Activated T-helper 17 cell treated with anti-CD3 and anti-CD28 coated beads, Interleukin-2, amount 50 U/mL, for 72 hours (primary cell): ENCODE measurements at regions not wholly inside any gene's neighbourhood (a gene's known extent, or its start where the extent isn't known, plus 50 kb on each side); places are given as distances from the start of the nearest gene placed in this dataset.
A peak's percentile ranks its signal among the peaks of the same experiment; 100 is the strongest.

Experiments used
- ATAC-seq: fragments of 150-1000 bp; cut with Tn5 transposase; replicated peaks from 2 replicates; pipeline ENCODE4 v1.10.0; 2021; ENCODE audit warnings: mild to moderate bottlenecking, moderate library complexity
- H3K27ac Mint-ChIP-seq: one replicate; pipeline ENCODE4 v1.8.0; 2022; ENCODE audit warnings: mixed read lengths
- H3K27me3 Mint-ChIP-seq: one replicate; pipeline ENCODE4 v1.8.0; 2022; ENCODE audit warnings: mixed read lengths
- H3K36me3 Mint-ChIP-seq: one replicate; pipeline ENCODE4 v1.8.0; 2022; ENCODE audit warnings: low read depth, mild to moderate bottlenecking, mixed read lengths
- H3K4me1 Mint-ChIP-seq: one replicate; pipeline ENCODE4 v1.8.0; 2022; ENCODE audit warnings: mixed read lengths
- H3K4me3 Mint-ChIP-seq: one replicate; pipeline ENCODE4 v1.8.0; 2022; ENCODE audit warnings: mild to moderate bottlenecking, mixed read lengths
- H3K9me3 Mint-ChIP-seq: one replicate; pipeline ENCODE4 v1.8.0; 2022; ENCODE audit warnings: mixed read lengths

- Mint-ChIP-seq H3K27me3 (peaks cover 6% of the 10 kb centered on the region), H3K27ac (no peak overlapping the region), H3K36me3 (no peaks in the 10 kb centered on the region), H3K9me3 (no peaks in the 10 kb centered on the region), H3K4me1 (no peaks in the 10 kb centered on the region), H3K4me3 (no peak overlapping the region)
- ATAC-seq, result no peak
These were observed 121.1 kb downstream of the PDCD6IP start for GRCh38 chr3:33919312-33920120.

DNA sequence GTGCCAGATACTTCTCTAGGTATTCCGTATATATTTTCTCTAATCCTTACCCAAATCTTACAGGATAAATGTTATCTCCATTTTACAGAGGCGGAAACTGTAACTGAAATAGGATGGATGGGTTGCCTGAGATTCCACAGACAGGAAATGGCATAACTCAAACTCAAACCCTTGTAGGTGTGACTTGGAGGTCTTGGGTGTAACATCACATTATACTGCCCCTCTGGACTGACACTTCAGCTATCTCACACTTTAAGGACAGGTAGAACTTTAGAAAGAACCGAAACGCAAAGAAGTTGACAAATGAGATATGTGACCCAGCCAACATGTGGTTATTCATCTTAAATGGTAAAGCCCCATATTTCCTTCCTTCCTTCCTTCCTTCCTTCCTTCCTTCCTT is 122.1 kb downstream of the PDCD6IP start:
- H3K4me1 Mint-ChIP-seq, result no peaks in the 10 kb centered on the region
- ATAC-seq, result no peak
- no peaks in the 10 kb centered on the region for H3K9me3 Mint-ChIP-seq
- H3K36me3 Mint-ChIP-seq, result no peaks in the 10 kb centered on the region
- H3K27me3 Mint-ChIP-seq, result peaks cover 4% of the 10 kb centered on the region
- H3K27ac Mint-ChIP-seq, result no peak overlapping the region
- no peak overlapping the region for H3K4me3 Mint-ChIP-seq

- no peaks in the 10 kb centered on the region for H3K4me1 Mint-ChIP-seq
- H3K27me3 Mint-ChIP-seq, result no peaks in the 10 kb centered on the region
- no peaks in the 10 kb centered on the region for H3K36me3 Mint-ChIP-seq
- no peaks in the 10 kb centered on the region for H3K9me3 Mint-ChIP-seq
- no peak overlapping the region for H3K4me3 Mint-ChIP-seq
- H3K27ac Mint-ChIP-seq, result no peak overlapping the region
- no peak for ATAC-seq
These were observed 123.2 kb downstream of the PDCD6IP start for GRCh38 chr3:33921608-33922007.

GRCh38 chr3:33926998-33927605 is 128.7 kb downstream of the PDCD6IP start:
- no peaks in the 10 kb centered on the region for H3K36me3 Mint-ChIP-seq
- no peak overlapping the region for H3K4me3 Mint-ChIP-seq
- ATAC-seq, result no peak
- H3K4me1 Mint-ChIP-seq, result no peaks in the 10 kb centered on the region
- no peaks in the 10 kb centered on the region for H3K9me3 Mint-ChIP-seq
- H3K27ac Mint-ChIP-seq, result no peak overlapping the region
- H3K27me3 Mint-ChIP-seq, result peaks cover 3% of the 10 kb centered on the region

GRCh38 chr3:33929813-33930212 is 131.4 kb downstream of the PDCD6IP start:
- Mint-ChIP-seq H3K4me3 (no peak overlapping the region), H3K27ac (no peak overlapping the region), H3K27me3 (peaks cover 3% of the 10 kb centered on the region), H3K36me3 (no peaks in the 10 kb centered on the region), H3K4me1 (no peaks in the 10 kb centered on the region), H3K9me3 (peaks cover 3% of the 10 kb centered on the region)
- ATAC-seq, result no peak

- Mint-ChIP-seq H3K4me3 (no peak overlapping the region), H3K27ac (no peak overlapping the region), H3K27me3 (peaks cover 6% of the 10 kb centered on the region), H3K36me3 (no peaks in the 10 kb centered on the region), H3K9me3 (peaks cover 3% of the 10 kb centered on the region), H3K4me1 (no peaks in the 10 kb centered on the region)
- no peak for ATAC-seq
These were observed 133.1 kb downstream of the PDCD6IP start for GRCh38 chr3:33931512-33931911.

DNA sequence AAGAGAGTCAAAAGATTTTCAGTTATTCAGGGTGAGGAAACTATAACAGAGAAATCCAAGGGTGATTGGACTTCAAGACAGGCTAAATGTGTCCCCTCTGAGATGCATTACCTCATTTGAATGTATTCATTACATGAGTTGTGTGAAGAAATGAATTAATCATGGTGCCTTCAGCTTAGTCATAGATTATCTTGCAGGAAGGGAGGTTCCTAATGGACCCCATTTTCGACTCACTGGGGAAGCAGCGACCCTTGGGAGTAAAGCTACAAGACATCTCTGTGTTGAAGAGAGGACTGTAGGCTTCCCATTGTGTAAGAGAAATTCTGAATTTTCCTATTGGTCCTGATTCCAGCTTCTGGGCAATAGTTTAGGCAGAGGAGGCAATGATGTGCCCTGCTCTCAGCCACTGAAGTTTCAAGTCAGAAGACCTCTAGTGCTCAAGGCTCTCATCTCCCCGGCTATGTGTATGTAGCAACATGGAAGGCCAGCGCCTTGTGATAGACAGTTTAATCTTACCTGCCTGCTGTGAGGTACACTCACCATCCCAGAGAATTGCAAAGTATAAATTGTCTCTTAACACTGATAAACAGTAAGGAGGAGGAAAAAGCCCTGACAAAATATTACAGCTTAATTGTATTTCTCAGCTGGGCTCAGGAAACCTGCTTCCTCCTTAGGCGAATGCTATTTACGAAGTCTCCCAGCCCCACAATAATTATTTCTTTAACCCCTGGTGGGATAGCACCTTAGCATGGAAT is 133.8 kb downstream of the PDCD6IP start:
- Mint-ChIP-seq H3K36me3 (no peaks in the 10 kb centered on the region), H3K4me3 (no peak overlapping the region), H3K27ac (no peak overlapping the region), H3K4me1 (no peaks in the 10 kb centered on the region), H3K9me3 (peaks cover 3% of the 10 kb centered on the region), H3K27me3 (peaks cover 9% of the 10 kb centered on the region)
- no peak for ATAC-seq

DNA sequence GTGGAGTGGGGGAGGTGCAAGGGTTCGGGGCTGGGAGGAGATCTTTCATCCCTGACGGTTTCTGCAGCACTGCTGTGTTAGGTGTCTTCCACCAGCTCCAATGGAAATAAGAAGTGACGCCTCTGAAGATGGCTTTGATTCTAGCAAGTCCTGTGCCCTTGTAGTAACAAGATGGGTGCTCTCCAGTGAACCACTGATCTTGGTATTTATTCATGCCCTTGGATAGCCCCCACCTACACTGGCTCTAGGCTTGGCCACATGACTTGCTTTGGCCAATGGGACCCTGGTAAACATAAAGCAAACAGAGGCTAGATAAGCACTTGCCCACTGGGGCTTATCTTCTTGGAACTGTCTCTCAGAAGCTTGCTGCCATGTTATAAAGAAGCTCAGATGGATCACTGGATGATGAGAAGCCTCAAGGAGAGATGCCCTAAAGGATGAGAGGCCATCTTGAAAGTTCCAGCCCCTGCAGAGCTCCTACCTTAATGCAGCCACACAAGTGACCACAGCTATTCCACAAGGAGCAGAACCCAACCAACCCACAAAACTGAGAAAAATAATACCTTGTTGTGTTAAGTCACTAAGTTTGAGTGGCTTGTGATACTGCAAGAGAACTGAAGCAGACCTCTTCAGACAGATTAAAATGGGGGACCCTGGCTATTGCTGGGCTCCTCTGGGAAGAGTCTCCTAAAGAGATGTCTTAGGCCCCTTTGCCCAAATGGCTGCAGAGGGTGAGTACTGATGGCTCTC is 137.9 kb downstream of the PDCD6IP start:
- H3K27ac Mint-ChIP-seq, result no peak overlapping the region
- no peaks in the 10 kb centered on the region for H3K4me1 Mint-ChIP-seq
- ATAC-seq, result no peak
- H3K27me3 Mint-ChIP-seq, result peaks cover 10% of the 10 kb centered on the region
- H3K9me3 Mint-ChIP-seq, result peaks cover 3% of the 10 kb centered on the region
- no peak overlapping the region for H3K4me3 Mint-ChIP-seq
- no peaks in the 10 kb centered on the region for H3K36me3 Mint-ChIP-seq

DNA sequence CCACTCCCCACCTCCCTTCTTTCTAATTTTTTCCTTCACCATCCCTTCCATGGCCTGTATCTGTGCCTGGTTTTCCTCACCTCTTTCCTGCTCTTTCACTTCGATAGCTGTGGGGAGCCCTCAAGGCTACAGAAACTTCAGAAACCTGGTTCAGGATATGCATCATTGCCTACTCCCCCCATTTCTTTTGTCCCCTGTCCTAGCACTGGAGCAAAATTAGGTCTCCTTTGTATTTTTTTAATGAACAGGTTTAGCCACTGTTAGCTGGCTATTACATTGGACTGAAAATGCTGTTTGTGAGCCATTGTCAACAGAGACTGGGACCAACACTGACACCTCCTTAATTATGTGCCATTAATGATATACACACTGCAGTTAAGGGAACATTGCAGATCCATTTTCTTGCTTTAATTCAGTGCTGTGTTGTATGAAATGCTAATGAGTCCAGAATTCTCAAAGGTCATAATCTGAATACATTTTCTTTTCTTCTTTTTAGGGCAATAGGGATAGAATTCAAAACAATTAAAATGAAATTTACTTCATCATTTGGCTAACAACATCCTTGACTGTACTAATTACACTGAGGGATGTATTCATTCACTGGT is 138.6 kb downstream of the PDCD6IP start:
- ATAC-seq, result no peak
- peaks cover 10% of the 10 kb centered on the region for H3K27me3 Mint-ChIP-seq
- no peak overlapping the region for H3K27ac Mint-ChIP-seq
- H3K4me3 Mint-ChIP-seq, result no peak overlapping the region
- no peaks in the 10 kb centered on the region for H3K4me1 Mint-ChIP-seq
- H3K9me3 Mint-ChIP-seq, result peaks cover 3% of the 10 kb centered on the region
- no peaks in the 10 kb centered on the region for H3K36me3 Mint-ChIP-seq

- peaks cover 10% of the 10 kb centered on the region for H3K27me3 Mint-ChIP-seq
- H3K4me3 Mint-ChIP-seq, result no peak overlapping the region
- H3K9me3 Mint-ChIP-seq, result peaks cover 3% of the 10 kb centered on the region
- no peak for ATAC-seq
- no peak overlapping the region for H3K27ac Mint-ChIP-seq
- no peaks in the 10 kb centered on the region for H3K36me3 Mint-ChIP-seq
- no peaks in the 10 kb centered on the region for H3K4me1 Mint-ChIP-seq
These were observed 139.2 kb downstream of the PDCD6IP start for GRCh38 chr3:33937628-33938027.

GRCh38 chr3:33940149-33940548 is 141.7 kb downstream of the PDCD6IP start:
- Mint-ChIP-seq H3K4me1 (no peaks in the 10 kb centered on the region), H3K36me3 (no peaks in the 10 kb centered on the region), H3K4me3 (no peak overlapping the region), H3K27me3 (peaks cover 17% of the 10 kb centered on the region), H3K27ac (no peak overlapping the region), H3K9me3 (no peaks in the 10 kb centered on the region)
- peak; percentile 31 for ATAC-seq

DNA sequence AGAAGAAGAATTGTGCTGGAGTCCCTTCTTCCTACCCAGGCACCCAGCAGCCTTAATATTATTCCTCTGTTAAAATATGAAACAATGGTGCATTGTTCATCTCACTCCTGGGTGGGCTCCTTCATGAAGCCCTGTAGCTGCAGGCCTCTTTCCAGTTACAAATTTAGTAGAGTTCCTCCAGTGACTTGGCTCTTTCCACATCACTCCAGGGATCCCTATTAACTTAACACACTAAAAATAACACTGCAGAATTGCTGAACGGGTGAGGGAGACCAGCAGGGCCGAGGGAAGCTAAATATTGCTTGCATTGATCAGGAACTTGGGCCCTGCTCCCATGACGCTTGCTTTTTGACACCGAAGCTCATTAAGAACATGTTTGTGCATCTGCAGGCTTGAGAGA is 142.3 kb downstream of the PDCD6IP start:
- no peaks in the 10 kb centered on the region for H3K9me3 Mint-ChIP-seq

DNA sequence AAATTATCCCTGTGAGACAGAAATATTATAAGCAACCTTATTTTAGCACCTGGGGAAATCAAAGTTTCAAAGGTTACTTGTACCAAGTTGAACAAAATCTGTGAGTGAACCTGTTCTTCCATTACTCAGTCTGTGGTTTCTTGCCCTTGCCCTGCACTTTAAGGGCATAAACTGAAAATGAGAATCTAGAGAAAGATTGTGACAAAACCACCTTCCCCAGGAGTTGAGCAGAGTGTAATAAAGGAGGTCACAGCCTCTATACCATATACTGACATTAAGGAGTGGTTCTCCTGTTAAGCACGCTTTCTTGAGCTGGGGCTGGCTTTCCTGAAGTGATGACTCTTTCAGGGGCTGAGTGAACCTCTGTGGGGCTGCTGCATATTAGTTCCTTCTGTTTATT is 143.4 kb downstream of the PDCD6IP start:
- no peaks in the 10 kb centered on the region for H3K36me3 Mint-ChIP-seq
- peaks cover 14% of the 10 kb centered on the region for H3K27me3 Mint-ChIP-seq
- no peaks in the 10 kb centered on the region for H3K9me3 Mint-ChIP-seq
- ATAC-seq, result peak; percentile 88
- no peaks in the 10 kb centered on the region for H3K4me1 Mint-ChIP-seq
- H3K27ac Mint-ChIP-seq, result no peak overlapping the region
- H3K4me3 Mint-ChIP-seq, result no peak overlapping the region

More for the DNA sequence above, 142.3 kb downstream of the PDCD6IP start:
- Mint-ChIP-seq H3K27ac (no peak overlapping the region), H3K27me3 (peaks cover 14% of the 10 kb centered on the region), H3K36me3 (no peaks in the 10 kb centered on the region), H3K4me1 (no peaks in the 10 kb centered on the region), H3K4me3 (no peak overlapping the region)
- no peak for ATAC-seq
